ENCODE measurements at regions not wholly inside any gene's neighbourhood (a gene's known extent, or its start where the extent isn't known, plus 50 kb on each side); places are given as distances from the start of the nearest gene placed in this dataset.

DNA sequence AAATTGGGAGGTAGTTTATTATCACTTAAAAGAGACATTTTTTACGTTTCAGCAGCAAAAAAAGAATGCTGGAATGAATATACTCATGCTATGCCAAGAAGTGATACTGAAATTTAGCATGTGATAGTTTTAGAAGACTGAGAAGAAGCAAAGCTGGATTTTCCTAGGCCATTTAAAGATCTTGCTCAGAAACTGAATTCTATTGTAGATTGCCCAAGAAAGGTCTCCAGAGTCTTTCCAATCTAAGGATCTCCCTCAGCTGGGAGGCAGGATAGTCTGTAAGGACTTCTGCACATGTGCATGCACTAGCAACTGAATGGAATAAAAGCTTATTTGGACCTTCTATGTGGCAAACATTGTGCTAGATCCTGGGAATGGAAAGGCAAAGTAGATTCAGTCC lies 334.5 kb downstream of the DTWD2 start:
- TF ChIP-seq, protein P1, sequence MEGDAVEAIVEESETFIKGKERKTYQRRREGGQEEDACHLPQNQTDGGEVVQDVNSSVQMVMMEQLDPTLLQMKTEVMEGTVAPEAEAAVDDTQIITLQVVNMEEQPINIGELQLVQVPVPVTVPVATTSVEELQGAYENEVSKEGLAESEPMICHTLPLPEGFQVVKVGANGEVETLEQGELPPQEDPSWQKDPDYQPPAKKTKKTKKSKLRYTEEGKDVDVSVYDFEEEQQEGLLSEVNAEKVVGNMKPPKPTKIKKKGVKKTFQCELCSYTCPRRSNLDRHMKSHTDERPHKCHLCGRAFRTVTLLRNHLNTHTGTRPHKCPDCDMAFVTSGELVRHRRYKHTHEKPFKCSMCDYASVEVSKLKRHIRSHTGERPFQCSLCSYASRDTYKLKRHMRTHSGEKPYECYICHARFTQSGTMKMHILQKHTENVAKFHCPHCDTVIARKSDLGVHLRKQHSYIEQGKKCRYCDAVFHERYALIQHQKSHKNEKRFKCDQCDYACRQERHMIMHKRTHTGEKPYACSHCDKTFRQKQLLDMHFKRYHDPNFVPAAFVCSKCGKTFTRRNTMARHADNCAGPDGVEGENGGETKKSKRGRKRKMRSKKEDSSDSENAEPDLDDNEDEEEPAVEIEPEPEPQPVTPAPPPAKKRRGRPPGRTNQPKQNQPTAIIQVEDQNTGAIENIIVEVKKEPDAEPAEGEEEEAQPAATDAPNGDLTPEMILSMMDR (IDR thresholded peaks at IDR 0.05): no peak
- no peak for TF ChIP-seq POLR2A (IDR thresholded peaks at IDR 0.05)
